ENCODE measurements at regions not wholly inside any gene's neighbourhood (a gene's known extent, or its start where the extent isn't known, plus 50 kb on each side); places are given as distances from the start of the nearest gene placed in this dataset.

DNA sequence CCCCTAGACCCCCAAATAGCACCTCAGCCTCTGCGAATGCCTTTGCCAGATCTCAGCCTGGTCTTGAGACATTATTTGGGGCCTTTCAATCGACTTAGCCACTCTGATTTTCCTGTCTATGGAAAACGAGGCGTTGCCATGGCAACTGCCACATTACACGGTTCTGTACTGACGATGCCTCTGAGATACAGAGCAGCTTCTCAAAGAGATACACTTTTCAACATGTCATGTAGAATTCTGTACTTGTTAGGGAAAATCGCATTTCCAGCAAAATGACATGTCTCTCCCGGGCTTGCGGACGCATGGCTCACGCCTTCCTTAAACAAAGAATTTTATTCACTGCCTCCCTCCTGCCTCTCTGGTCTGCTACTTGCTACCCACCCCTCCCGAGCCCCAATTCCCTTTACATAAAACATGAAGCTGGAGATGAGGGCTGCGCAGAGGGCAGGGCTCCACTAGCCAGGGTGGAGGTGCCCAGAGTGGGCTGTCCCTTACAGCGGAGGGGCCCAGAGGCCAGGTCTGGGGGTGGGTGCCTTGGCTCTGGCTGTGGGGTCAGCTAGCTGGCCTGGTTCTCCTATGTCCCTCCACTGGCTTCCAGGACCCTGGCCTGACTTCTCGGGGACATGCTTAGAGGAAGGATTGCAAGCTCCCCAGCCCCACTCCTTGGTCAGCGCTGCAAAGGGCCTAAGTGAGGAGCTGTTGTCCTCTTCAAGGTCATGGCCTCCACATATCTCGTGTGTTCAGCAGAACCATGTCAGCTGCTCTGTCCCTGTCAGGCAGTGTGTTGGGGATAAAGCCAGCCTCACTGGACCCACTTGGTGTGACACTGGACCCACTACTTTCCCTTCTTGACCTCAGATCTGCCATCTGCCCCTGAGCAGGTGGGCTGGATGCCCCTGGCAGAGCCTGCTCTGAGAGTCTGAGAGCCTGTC, 342.5 kb downstream of the RPS24 start:
- DNase-seq = no peak

DNA sequence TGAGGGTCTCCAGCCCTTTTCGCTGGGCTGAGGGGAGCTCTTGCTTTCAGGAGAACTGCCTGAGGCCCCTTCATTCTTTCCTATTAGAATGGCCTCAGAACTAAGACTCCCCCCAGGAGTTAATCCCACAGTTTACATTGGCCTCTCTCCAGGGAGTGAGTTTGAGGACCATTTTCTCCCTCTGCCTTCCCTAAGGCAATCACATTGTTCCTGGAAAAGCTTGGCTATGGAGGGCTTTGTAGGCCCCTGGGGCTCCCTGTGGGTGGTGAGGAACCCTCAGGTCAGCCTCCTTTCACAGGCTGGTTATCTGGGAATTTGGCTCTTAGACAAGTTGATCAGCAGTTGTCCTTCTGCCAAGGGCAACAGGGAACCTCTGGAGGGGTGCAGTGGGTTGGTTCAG, 343.7 kb downstream of the RPS24 start:
- DNase-seq = no peak

DNA sequence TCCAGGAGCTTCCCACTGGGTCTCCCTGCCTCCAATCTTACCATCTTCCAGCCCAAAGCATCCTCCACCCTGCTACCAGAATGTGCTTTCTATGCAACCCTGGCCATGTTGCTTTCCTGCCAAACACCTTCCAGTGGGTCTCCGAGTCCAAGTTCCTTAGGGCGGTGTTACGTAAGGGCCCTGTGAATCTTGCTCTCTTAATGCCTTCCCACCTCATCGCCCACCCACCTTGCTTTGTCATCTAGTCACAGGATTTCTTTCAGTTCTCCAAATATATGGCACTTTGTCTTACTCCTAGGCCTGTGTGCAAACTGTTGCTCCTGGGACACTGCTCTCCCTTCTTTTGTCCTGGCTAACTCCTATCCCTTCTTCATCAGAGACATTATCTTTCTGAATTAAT, 344.5 kb downstream of the RPS24 start:
- DNase-seq = no peak

DNA sequence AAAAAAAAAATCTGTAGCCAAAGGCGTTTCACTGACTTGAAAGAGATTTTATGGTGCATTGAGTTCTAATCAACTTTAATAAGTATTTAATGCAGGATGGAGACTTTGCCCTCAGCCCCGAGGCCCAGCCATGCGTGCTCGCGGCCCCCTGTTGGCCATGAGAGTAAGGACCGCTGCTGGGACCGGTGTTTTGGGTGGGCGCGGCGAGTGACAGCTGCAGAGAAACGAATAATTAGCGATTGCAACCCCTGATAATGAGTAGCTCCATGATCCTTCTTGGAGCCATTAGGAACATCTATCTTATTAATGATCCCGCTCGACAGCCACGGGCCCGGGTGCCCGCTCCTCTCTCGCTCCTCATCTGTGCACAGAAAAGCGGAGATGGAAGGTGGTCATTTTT, 347.4 kb downstream of the RPS24 start:
- no peak for DNase-seq

DNA sequence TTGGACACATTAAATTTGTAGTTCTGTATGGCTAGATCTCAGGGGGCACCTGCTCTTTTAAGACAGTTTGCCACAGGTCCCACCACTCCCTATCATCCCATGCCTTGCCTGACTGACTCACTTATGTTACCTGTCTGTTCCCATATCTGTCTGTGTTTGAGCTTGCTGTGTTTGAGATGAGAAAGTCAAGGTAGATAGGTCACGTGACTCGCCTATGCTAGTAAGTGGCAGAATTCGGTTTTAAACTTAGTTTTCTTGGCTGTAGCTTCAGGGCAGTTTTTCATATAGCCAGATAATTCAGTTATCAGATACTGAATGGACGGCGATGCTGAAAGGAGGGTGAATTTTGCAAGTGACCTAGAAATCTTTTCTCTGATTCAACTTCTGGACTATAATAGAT, 348.4 kb downstream of the RPS24 start:
- no peak for DNase-seq

DNA sequence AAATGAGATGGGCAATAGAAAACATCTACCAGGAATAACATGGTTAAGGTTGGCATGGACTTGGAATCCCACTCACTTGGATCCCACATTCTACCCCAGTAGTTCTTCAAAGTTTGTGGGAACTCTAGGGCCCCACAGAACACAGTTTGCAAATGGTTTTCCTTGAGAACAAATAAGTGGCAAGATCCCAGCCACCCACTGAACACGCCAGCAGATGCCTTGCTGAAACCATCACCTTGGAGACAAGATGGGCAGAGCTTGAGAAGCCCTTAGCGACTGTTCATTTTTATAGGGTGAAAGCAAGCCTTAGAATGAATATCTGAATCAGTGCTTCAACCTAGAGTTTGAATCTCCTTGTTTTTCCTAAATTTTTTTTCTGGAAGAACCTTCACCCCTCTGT, 349.1 kb downstream of the RPS24 start:
- no peak for DNase-seq

DNA sequence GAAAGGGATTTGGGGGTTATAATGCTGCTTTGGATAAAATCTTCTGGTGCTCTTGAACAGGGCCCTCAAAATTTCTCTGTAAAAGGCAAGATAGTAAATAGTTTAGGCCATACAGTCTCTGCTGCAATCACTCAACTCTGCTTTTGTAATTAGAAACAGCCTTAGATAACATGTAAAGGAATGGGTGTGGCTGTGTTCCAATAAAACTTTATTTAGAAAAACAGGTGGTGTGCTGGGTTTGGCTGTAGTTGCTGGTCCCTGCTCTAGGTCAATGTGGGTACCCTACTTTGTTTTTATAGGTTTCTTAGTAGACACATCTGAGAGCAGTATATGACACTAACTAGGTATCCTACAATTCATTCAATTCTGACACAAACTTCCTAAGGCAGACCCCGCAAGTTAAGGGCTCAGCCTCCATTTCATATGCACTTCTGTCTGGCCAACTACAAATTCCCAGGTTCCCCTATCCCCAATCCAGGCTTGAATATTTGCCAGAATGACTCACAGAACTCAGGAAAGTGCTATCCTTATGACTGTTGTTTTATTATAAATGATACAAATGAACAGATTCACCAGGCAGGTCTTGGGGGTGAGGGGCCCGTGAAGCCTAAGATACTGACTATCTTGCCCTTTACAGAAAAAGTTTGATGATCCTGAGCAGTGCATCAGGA, 349.9 kb downstream of the RPS24 start:
- no peak for DNase-seq

DNA sequence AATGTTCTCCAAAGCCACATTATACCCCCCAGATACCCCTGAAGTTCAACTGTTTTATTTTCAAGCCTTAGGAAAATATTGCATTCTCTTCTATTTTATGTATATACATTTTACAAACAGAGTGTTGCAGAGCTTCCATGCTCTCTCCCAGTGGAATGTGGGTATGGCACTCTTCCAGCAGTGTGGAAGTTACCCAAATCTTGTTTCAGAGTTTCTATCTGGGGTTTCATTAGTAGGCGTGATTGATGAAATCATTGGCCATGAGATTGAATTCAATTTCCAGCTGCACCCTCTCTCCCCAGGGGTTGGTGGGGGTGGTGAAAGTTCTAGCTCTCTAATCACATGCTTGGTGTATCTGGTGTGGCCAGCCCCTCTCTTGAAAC, 350.4 kb downstream of the RPS24 start:
- DNase-seq = no peak

DNA sequence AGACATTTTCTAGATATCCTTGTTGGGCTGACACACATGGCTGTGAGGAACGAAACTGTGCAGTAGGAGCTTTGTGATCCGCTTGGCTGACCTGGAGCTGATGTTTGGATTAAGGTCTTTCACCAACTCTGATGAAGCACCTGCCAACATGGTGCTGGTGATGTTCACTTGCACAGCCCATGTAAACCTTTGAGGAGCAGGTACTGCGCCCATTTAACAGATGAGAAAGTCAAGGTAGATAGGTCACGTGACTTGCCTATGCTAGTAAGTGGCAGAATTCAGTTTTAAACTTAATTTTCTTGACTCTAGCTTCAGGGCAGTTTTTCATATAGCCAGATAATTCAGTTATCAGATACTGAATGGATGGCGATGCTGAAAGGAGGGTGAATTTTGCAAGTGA, 351.9 kb downstream of the RPS24 start:
- no peak for DNase-seq

DNA sequence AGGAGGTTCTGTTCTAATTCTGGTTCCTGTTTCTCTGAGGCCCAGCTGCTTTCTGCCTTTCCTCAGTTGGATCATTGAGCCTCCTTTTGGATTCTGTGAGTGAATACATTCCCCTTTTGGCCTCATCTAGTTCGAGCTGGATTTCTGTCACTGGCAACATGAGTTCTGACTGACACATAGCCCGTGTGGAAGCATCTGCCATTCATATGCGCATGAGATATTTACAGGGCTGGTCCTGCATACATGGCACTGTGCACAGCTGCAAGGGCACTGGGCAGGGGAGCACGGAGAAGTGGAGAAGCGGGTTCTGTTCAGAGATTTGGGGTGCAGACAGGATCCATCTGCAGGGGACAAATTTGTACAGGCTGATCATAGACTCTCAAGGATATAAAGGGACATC, 352.8 kb downstream of the RPS24 start:
- DNase-seq = no peak

DNA sequence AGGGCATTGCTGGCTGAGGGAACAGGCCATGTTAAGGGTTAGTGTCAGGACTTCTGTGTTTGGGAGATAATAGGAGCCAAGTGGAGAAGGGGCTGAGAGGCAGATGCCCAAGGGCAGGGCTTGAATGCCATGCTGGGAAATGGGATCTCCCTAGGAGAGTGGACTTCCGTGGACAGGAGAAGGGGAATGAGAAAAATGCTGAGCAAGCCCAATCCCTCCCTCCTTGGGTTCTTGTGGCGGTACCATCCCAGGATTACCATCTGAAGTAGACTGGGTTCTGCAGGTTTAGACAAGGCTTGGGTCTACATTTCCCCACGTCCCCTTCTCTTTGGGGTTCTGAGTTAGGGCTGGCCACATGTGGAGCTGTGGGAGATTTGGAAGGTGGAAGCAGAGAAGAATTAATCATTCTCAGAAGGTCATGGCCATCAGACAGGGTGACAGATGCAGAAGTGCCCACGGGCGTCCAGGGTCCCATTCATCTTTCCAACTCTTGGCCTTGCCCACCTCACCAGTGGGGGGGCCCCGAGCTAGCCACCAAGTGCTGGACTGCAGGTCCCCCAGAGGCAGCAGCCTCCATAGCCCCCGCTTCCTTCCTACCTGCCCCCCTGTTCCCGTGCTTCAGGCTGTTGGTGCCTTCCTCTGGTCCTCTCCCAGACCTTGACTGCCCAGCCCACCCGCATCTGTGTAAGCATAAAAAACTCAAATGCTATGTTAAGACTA, 354.8 kb downstream of the RPS24 start:
- DNase-seq = no peak

DNA sequence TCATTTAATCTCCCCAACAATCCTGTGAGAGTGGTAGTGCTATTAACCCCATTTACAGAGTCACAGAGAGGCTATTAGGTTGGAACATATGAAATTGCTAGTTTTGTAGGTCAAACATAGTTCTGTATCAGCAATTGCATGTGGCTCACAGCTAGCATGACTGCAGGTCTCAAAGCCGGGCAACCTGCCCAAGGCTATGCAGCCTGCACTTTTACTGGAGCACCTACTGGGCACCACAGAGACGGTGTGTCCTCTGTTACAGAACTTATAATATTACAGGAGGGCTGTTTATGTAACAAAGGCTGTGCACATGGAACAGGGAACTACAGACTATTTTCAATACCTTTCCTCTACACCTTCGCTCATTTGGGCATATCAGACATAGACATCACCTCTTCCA, 355.8 kb downstream of the RPS24 start:
- DNase-seq = no peak

DNA sequence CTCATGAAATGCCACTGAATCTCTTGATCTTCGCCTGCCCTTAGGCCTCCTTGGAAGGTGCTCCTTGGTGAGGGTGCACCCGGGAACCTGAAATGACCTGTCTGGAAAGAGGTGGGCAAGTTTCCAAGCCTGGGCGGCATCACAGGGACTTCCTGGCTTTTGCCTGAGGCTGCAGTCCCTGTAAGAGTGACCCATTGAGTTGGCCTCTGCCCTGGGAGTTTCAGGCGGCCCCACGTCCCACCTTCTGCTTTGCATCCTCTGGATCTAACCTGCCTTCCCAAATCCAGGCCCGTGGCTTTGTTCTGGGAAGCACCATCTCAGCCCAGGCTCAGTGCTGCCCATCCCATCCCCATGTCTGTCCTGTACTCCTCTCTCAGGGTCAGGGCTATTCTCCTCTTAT, 356.4 kb downstream of the RPS24 start:
- DNase-seq = no peak

DNA sequence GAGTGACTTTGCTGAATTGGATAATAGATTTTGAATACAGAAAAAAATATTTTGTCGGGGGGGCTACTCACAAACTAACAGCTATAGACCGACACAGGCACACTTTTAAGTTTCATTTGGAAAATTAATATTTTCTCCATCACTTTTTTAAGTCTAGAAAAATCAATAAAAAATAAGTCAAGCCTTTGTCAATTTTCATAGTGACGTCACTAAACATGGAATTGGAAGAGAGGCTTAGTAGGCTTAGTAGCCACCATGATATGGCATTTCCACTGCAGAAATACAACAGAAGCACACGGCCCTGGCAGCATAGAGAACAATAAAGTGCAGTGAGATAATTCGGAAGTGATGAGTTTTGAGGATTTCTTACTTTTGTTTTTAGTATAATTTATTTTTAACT, 357.2 kb downstream of the RPS24 start:
- no peak for DNase-seq

DNA sequence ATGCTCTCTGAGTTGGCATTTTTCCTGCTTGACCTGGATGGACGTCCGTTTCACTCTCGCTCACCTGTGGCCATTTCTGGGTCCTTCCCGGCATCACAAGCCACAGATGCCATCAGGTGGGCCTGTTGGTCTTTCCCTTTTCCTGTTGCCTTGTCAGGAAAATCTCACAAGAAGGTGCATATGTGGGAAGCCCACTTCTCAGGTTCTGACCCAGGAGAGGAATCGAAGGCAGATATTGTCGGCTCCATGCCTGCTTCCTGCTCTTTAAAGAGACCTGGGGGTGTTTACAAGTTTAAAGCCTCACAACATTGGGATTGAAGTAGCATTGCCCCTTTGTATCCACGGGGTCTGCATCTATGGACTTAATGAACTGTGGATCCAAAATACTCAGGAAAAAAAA, 357.9 kb downstream of the RPS24 start:
- DNase-seq = no peak

DNA sequence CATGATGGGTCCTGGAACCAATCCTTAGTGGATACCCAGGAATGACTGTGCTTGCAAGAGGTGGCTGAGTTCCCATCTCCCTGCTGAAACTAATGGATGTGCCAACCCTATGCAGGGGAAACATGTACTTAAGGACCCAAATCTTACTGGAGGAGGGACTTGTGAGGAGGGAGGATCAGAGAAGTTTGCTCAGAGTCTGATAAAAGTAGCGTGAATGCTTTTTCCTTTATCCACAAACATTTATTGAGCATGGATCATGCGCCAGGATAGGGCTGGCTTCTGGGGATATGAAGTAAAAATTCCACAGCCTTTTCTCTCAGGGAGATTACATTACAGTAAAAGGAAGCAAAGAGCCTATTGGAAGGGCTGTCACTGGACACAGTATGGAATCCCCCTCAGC, 358.5 kb downstream of the RPS24 start:
- DNase-seq = no peak

DNA sequence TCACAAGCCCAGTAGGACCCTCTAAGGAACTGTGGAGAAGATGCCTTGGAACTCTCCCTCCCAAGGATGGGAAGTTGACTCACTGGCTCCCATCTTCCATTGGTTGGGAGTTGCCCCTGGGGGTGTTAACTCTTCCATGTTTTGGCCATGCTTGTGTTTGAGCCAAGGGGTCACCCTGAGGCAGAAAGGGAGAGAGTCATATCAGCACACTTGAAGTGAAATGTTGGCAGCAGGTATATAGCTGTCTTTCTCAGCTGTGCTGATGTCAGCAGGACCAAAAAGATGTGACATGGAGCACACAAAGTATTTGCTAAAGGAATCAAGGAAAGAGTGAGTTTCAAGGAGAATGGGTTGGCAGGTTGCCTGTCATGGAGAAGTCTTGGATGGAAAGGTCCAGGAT, 359.4 kb downstream of the RPS24 start:
- DNase-seq = no peak

DNA sequence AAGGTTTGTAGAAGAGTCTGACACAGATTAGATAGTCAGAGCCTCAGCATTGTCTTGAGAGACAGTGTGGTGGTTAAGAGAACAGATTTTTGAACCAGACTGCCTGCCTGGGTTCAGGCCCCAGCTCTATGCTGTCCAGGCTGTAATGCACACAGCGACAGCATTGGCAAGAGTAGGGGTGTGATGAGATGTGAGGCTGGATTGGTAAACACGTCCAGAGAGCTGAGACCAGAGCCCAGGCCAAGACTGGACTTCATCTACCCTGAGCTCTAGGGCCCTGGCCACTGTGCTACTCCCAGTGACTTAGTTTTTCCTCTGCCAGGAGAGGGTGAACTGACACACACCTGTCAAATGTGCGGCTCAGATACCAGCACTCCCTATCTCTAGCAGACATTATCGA, 360.4 kb downstream of the RPS24 start:
- DNase-seq = no peak

DNA sequence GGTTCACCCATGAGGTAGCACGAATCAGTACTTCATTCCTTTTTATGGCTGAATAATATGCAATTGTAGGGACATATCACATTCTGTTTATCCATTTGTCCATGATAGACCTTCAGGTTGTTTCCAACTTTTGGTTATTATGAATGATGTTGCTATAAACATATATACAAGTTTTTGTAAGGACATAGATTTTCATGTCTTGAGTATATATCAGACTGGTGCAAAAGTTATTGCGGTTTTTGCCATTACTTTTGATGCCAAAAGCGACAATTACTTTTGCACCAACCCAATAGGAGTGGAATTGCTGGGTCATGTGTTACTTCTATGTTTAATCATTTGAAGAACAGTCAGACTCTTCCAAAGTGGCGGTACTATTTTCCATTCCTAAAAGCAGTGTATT, 361.5 kb downstream of the RPS24 start:
- DNase-seq = no peak

DNA sequence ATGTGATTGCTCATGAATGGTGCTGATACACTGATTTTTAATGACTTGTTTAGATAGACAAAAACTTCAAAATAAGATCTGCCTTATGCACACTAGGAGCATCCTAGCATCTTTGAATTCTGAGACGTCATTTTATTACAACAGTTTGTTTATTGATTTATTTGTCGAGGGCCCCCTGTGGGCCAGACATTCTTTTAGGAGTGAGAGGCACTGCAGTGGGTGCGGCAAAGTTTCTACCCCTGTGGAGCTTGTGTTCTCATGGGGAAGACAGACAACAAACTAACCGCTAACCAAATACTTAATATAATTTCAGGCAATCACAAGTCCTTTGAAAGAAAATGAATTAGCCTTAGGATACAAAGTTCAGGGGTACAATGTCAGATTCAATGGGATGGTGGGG, 363.1 kb downstream of the RPS24 start:
- DNase-seq = no peak

DNA sequence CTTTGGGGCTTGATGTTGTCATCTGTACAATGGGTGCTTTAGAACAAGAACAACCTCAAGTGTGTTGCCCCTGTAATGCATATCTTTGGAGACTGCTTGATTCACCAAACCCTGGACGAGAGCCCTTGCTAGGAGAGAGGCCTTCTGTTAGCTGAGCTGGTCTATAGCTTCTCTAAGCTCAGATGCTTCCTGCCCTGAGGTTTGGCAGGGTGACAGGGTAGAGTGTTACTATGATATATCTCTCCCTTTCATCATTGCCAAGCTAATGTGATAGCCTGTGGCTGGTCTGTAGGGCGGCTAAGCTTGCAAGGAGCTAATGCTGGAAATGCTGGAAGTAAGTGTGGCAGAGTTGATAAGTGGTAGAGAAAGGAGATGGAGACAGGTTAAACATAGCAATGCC, 364.1 kb downstream of the RPS24 start:
- DNase-seq = no peak

DNA sequence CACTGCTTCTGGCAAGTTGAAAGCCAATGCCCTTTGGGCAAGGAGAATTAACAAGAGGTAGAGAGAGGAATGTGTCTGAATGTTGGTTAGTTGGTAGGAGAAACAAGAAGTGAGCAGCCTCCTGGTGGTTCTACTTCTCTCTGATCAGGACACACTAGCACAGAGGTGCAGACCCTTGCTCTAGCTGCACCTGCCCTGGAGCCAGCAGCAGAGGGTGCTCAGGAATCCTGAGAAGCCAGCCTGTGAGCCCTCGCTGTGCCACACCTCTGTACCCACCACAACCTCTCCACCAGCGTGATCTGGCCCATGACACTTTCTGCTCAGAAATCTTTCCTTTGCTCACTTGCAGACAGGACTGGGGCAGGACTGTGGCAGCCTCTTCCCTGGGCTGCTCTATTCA, 364.7 kb downstream of the RPS24 start:
- DNase-seq = no peak

DNA sequence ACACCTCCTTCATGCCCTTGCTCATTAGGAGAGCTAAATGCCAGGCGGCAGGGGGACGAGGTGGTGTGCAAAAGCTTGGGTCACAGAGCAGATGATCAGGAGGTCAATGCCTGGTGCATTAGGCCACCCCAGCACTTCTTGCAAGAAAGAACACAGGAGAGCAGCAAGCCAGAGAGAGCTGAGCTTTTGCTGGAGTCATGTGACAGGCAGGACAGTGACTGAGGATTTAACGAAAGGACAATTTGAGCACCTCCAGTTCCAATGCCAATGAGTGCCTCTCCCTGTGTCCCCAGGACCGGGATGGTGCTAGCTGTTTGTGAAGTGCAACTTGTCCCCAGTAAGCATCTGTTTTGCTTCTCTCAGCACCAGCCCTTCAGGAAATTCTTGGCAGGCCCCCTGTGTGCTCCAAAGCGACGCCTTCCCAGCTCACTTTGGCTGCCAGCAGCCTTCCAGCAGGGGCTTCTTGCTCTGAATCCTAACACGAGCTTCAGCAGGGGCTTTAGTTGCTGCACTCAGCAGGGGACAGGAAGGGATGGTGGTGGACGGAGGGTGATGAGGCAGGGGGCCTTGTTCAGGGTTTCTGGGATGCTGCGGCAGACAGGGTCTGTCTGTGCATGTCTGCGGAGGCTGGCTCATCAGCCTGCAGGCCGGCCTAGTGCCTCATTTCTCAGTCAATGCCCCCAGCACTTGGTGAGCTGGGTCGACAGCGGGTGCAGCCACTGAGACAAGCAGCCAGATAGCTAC, 368.1 kb downstream of the RPS24 start:
- DNase-seq = no peak

Measured in NCI-H526 treated with DMSO at 0.1 percent for 48 hours (cell line).